ENCODE measurements at regions not wholly inside any gene's neighbourhood (a gene's known extent, or its start where the extent isn't known, plus 50 kb on each side); places are given as distances from the start of the nearest gene placed in this dataset.
"Not testable (repeated sequence)": the region's sequence is repeated elsewhere in the genome, so short reads cannot be mapped to it uniquely, and the experiment has no call there.

DNA sequence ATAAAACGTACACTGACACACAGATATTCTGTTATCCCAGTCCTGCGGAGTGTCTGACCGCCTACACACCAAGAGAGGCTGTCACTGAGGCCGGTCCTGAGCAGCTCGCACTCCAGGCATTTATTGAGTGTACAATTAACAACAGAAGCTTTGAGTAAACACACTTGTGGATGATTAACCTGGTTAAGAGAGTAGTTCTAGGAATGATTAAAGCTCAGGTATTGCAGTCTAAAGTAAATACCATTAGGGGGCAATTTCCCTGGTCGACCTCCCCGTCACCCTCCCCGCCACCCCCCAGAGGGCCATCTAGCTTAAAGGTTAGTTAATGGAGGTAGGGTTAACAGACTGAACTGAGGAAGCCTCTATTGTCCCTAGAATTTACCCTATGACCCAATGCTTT, 1278.5 kb downstream of the NSUN3 start:
- Histone ChIP-seq H3K27ac (ENCODE audit: low read depth, low read length) (no peak overlapping the region), H3K36me3 (ENCODE audit: insufficient read depth, low read length) (no peaks in the 10 kb centered on the region)

DNA sequence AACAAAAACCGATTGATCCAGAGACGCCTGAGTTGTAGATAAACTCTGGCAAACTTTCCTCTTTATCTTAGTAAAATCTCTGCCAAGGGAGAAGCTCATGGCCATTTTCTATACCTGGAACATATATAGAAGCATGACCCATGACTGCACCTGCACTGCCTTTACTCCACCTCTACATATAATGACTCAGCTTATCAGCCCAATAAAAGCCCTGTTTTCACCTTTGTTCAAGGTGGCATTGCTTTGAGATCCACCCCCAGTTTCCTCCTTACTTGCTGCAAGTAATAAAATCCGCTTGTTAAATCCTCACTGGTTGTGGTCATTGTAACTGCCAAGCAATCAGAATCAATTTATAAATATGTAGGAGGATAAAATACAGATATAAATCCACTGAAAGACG, 1280.4 kb downstream of the NSUN3 start:
- Histone ChIP-seq H3K9ac (ENCODE audit: low read length) (no peak overlapping the region), H3K27ac (ENCODE audit: low read depth, low read length) (no peak overlapping the region), H3K9me3 (ENCODE audit: low read length) (no peaks in the 10 kb centered on the region), H3K36me3 (ENCODE audit: insufficient read depth, low read length) (no peaks in the 10 kb centered on the region), H3K4me1 (ENCODE audit: insufficient read depth, low read length) (no peaks in the 10 kb centered on the region), H3K27me3 (ENCODE audit: control insufficient read depth in 1 of 2, insufficient read depth in 2 of 2, low read length in 2 of 2) (no peaks in the 10 kb centered on the region), H3K4me3 (ENCODE audit: low read depth in 1 of 2, low read length in 2 of 2) (no peak overlapping the region)

More for the DNA sequence above, 1278.5 kb downstream of the NSUN3 start:
- Histone ChIP-seq H3K9me3 (ENCODE audit: low read length) (no peaks in the 10 kb centered on the region), H3K4me1 (ENCODE audit: insufficient read depth, low read length) (no peaks in the 10 kb centered on the region), H3K27me3 (ENCODE audit: control insufficient read depth in 1 of 2, insufficient read depth in 2 of 2, low read length in 2 of 2) (no peaks in the 10 kb centered on the region), H3K9ac (ENCODE audit: low read length) (no peak overlapping the region), H3K4me3 (ENCODE audit: low read depth in 1 of 2, low read length in 2 of 2) (no peak overlapping the region)

DNA sequence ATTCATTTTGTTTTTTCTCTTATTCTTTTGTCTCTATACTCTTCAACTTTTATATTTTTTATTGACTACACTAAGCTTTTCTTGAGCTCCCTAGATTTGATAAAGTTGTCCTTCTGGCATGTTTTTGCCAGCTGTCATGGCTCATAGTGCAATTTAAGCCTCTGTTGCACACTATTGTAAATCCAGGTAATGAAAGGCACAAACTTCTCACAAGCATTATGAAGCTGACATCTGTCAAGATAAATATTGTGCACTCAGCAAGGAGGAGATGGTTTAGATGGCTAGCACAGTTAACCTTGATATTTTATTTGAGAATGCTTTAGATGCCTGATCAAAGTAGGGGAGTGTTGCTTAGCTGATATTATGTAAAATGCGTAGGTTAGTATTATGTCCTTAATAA, 1280.9 kb downstream of the NSUN3 start:
- H3K9ac ChIP-seq (ENCODE audit: low read length), result no peak overlapping the region
- H3K4me1 ChIP-seq (ENCODE audit: insufficient read depth, low read length), result no peaks in the 10 kb centered on the region
- H3K27me3 ChIP-seq (ENCODE audit: control insufficient read depth in 1 of 2, insufficient read depth in 2 of 2, low read length in 2 of 2), result no peaks in the 10 kb centered on the region
- no peak overlapping the region for H3K4me3 ChIP-seq (ENCODE audit: low read depth in 1 of 2, low read length in 2 of 2)
- H3K9me3 ChIP-seq (ENCODE audit: low read length), result no peaks in the 10 kb centered on the region
- no peak overlapping the region for H3K27ac ChIP-seq (ENCODE audit: low read depth, low read length)
- no peaks in the 10 kb centered on the region for H3K36me3 ChIP-seq (ENCODE audit: insufficient read depth, low read length)

DNA sequence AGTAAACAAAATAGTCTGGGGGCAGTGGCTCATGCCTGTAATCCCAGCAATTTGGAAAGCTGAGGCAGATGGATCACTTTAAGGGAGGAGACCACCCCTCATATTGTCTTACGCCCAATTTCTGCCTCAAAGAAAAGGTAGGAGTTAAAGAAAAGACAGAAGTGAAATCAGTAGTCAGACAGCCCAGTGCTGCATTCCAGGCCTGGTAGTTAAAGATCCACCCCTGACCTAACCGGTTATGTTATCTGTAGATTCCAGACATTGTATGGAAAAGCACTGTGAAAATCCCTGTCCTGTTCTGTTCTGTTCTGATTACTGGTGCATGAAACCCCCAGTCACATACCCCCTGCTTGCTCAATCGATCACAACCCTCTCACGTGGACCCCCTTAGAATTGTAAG, 1285.1 kb downstream of the NSUN3 start:
- not testable (repeated sequence) for H3K27ac ChIP-seq (ENCODE audit: low read depth, low read length); H3K4me3 ChIP-seq (ENCODE audit: low read depth in 1 of 2, low read length in 2 of 2); H3K36me3 ChIP-seq (ENCODE audit: insufficient read depth, low read length); H3K4me1 ChIP-seq (ENCODE audit: insufficient read depth, low read length); H3K27me3 ChIP-seq (ENCODE audit: control insufficient read depth in 1 of 2, insufficient read depth in 2 of 2, low read length in 2 of 2); H3K9me3 ChIP-seq (ENCODE audit: low read length); H3K9ac ChIP-seq (ENCODE audit: low read length)

DNA sequence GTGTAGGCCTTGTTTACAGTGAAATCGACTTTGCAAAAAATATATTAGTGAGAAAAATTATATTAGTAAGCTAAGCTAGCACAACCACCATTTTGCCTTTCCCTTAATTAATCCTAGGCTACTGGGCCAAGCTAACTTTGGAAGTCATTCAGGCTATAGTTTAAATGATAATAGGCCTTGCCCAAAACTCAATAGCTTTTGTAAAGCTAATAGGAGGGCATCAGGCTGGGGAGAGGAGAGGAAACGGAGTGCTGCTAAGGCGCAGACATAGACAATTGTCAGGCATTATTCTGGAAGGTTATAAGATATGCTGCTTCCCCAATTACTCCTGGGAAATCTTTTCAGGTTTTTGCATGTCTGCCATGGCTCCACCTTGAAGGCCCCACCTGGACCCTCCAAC, 1286.0 kb downstream of the NSUN3 start:
- H3K4me1 ChIP-seq (ENCODE audit: insufficient read depth, low read length), result no peaks in the 10 kb centered on the region
- no peak overlapping the region for H3K9ac ChIP-seq (ENCODE audit: low read length)
- no peaks in the 10 kb centered on the region for H3K9me3 ChIP-seq (ENCODE audit: low read length)
- H3K27me3 ChIP-seq (ENCODE audit: control insufficient read depth in 1 of 2, insufficient read depth in 2 of 2, low read length in 2 of 2), result no peaks in the 10 kb centered on the region
- no peaks in the 10 kb centered on the region for H3K36me3 ChIP-seq (ENCODE audit: insufficient read depth, low read length)
- H3K27ac ChIP-seq (ENCODE audit: low read depth, low read length), result no peak overlapping the region
- H3K4me3 ChIP-seq (ENCODE audit: low read depth in 1 of 2, low read length in 2 of 2), result no peak overlapping the region

DNA sequence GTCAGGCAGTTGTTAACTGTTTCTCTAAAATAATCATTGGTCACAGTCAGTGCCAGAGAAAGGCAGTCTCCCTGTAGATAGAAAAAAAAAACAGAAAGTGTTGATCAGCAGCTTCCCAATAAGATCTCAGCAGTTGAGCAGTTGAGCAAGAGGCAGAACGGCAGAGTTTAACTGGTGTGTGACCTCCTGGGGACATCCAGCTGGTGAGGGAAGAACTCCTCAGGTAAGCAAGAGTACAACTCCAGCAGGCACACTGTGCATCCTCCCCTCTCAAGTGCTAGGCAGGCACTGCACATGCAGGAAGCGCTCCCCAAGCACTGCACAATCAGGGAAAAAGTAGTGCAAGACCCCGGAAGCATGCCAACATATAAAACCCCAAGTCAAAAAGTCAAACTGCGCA, 1287.2 kb downstream of the NSUN3 start:
- no peaks in the 10 kb centered on the region for H3K27me3 ChIP-seq (ENCODE audit: control insufficient read depth in 1 of 2, insufficient read depth in 2 of 2, low read length in 2 of 2)

DNA sequence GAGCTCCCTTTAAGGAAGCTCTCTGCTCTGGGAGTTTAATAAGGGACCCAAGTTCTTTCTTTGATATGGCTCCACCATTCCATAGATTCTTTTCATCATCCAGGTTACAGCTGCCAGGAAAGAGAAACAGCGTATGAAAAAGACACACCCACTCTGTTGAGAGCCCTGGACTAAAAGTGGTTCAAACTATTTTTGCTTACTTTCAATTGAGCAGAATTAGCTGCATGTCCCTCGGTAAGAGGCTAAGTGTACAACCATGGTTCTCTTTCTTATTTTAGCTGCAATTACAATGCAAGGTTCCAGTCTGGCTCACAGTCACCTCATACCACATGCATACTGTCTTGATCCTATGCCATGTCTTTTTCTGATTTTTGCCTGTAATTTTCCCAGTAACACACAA, 1288.3 kb downstream of the NSUN3 start:
- H3K4me1 ChIP-seq (ENCODE audit: insufficient read depth, low read length), result no peaks in the 10 kb centered on the region
- H3K4me3 ChIP-seq (ENCODE audit: low read depth in 1 of 2, low read length in 2 of 2), result no peak overlapping the region
- H3K36me3 ChIP-seq (ENCODE audit: insufficient read depth, low read length), result no peaks in the 10 kb centered on the region
- no peaks in the 10 kb centered on the region for H3K27me3 ChIP-seq (ENCODE audit: control insufficient read depth in 1 of 2, insufficient read depth in 2 of 2, low read length in 2 of 2)
- no peak overlapping the region for H3K27ac ChIP-seq (ENCODE audit: low read depth, low read length)
- H3K9me3 ChIP-seq (ENCODE audit: low read length), result no peaks in the 10 kb centered on the region
- H3K9ac ChIP-seq (ENCODE audit: low read length), result no peak overlapping the region

More for the DNA sequence above, 1287.2 kb downstream of the NSUN3 start:
- Histone ChIP-seq H3K9me3 (ENCODE audit: low read length) (no peaks in the 10 kb centered on the region), H3K4me1 (ENCODE audit: insufficient read depth, low read length) (no peaks in the 10 kb centered on the region), H3K4me3 (ENCODE audit: low read depth in 1 of 2, low read length in 2 of 2) (no peak overlapping the region), H3K36me3 (ENCODE audit: insufficient read depth, low read length) (no peaks in the 10 kb centered on the region), H3K9ac (ENCODE audit: low read length) (no peak overlapping the region), H3K27ac (ENCODE audit: low read depth, low read length) (no peak overlapping the region)

DNA sequence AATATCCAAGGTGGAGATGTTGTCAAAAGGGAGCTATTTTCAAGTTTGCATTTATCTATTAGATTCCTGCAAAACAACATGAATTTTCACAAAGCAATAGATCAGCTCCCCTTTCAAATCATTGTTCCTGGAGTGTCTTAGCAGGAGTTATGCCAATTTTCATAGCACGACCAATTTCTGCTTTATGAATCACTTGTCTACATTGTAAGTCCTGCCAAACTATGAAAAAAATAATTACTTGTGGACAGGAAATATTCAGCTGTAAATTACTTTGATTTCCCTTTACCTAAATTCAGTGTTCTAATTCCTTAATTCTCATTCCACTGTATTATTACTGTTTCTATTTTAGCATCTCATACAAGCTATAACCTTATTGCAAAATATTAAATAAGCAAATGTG, 1289.6 kb downstream of the NSUN3 start:
- Histone ChIP-seq H3K9me3 (ENCODE audit: low read length) (no peaks in the 10 kb centered on the region), H3K27ac (ENCODE audit: low read depth, low read length) (no peak overlapping the region), H3K4me1 (ENCODE audit: insufficient read depth, low read length) (no peaks in the 10 kb centered on the region), H3K27me3 (ENCODE audit: control insufficient read depth in 1 of 2, insufficient read depth in 2 of 2, low read length in 2 of 2) (no peaks in the 10 kb centered on the region), H3K4me3 (ENCODE audit: low read depth in 1 of 2, low read length in 2 of 2) (no peak overlapping the region), H3K36me3 (ENCODE audit: insufficient read depth, low read length) (no peaks in the 10 kb centered on the region), H3K9ac (ENCODE audit: low read length) (no peak overlapping the region)

DNA sequence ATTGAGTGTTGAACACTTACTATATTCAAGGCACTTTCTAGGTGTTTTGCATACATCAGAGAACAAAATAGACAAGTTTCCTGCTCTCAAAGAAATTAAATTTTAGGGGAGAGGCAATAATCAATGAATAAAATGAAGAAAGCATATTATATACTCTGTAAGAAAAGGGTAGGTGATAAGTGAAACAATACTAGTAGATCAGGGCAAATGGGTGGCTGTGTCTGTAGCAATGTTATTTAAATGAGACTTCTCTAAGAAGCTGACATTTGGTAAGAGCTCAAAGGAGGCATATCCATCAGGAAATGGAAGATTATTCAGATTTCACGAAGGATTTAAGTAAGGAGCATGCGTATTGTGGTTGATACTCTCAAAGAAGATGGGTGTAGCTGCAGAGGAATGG, 1291.6 kb downstream of the NSUN3 start:
- no peaks in the 10 kb centered on the region for H3K27me3 ChIP-seq (ENCODE audit: control insufficient read depth in 1 of 2, insufficient read depth in 2 of 2, low read length in 2 of 2)
- H3K9ac ChIP-seq (ENCODE audit: low read length), result no peak overlapping the region
- no peak overlapping the region for H3K4me3 ChIP-seq (ENCODE audit: low read depth in 1 of 2, low read length in 2 of 2)
- no peaks in the 10 kb centered on the region for H3K9me3 ChIP-seq (ENCODE audit: low read length)
- no peaks in the 10 kb centered on the region for H3K4me1 ChIP-seq (ENCODE audit: insufficient read depth, low read length)
- H3K27ac ChIP-seq (ENCODE audit: low read depth, low read length), result no peak overlapping the region
- H3K36me3 ChIP-seq (ENCODE audit: insufficient read depth, low read length), result no peaks in the 10 kb centered on the region

DNA sequence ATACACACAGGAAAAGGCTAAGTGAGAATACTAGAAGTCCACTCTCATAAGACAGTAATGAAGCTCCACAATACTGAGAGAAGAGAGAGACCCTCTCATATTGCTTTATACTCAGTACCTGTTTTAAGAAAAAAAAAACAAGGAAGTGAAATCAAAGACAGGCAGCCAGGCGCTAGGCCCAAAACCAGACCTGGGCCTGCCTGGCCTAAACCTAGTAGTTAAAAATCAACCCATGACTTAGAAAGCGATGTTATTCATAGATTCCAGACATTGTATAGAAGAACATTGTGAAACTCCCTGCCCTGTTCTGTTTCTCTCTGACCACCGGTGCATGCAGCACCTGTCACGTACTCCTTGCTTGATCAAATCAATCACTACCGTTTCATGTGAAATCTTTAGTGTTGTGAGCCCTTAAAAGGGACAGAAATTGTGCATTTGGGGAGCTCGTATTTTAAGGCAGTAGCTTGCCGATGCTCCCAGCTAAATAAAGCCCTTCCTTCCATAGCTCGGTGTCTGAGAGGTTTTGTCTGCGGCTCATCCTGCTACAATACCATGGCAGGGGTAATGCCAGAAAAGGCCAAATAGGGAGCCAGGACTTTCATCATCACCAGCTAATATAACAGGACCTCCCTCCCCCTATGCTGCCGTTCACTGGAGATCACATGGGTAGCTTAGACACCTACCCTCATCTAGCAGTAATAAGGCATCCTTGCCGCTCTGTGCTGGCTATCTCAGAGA, 1294.1 kb downstream of the NSUN3 start:
- Histone ChIP-seq H3K4me1 (ENCODE audit: insufficient read depth, low read length) (no peaks in the 10 kb centered on the region), H3K27ac (ENCODE audit: low read depth, low read length) (no peak overlapping the region), H3K9me3 (ENCODE audit: low read length) (no peaks in the 10 kb centered on the region), H3K4me3 (ENCODE audit: low read depth in 1 of 2, low read length in 2 of 2) (no peak overlapping the region), H3K27me3 (ENCODE audit: control insufficient read depth in 1 of 2, insufficient read depth in 2 of 2, low read length in 2 of 2) (no peaks in the 10 kb centered on the region), H3K36me3 (ENCODE audit: insufficient read depth, low read length) (no peaks in the 10 kb centered on the region), H3K9ac (ENCODE audit: low read length) (no peak overlapping the region)

DNA sequence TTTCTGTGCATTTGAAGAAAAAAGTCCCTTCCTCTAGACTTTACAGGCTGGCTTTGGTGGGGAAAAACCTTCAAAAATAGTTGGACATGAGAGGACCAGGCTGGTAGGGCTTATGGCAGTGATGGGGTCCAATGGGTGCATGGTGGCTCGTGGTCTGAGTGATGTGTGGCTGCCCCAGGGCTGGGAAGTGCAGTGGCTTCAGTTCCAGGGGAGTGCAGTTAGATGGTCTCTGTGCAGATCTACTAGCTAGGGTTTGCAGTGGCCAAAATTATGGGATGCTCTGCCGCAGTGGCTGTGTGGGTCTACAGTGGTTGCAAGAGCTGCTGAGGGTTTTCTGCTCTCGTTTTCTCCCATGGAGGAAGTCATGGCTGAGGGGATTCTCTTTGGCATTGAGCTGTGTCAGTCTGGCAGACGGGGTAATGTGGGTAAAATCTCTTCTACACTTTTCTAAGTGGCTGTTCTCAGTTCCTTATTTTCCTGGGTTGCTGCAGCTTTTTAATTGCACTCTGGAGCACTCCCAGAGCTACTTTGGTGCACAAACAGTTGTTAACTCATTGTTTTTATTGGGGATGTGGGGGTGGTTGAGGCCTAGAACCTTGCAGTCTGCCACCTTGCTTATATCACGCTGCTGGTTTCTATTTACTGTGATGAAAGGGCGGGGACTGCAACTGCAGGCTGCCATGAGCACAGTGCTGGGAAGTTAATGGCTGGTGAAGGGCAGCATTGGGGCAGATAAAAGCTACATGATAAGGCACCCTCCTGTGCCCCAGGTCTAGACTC, 1324.6 kb downstream of the NSUN3 start:
- Histone ChIP-seq H3K9ac (ENCODE audit: low read length) (no peak overlapping the region), H3K27me3 (ENCODE audit: control insufficient read depth in 1 of 2, insufficient read depth in 2 of 2, low read length in 2 of 2) (no peaks in the 10 kb centered on the region), H3K9me3 (ENCODE audit: low read length) (no peaks in the 10 kb centered on the region), H3K4me3 (ENCODE audit: low read depth in 1 of 2, low read length in 2 of 2) (no peak overlapping the region), H3K27ac (ENCODE audit: low read depth, low read length) (no peak overlapping the region), H3K36me3 (ENCODE audit: insufficient read depth, low read length) (no peaks in the 10 kb centered on the region), H3K4me1 (ENCODE audit: insufficient read depth, low read length) (no peaks in the 10 kb centered on the region)

All from muscle layer of colon (tissue), 2 donors.